Fibroblast of the aortic adventitia (primary cell): ENCODE measurements at regions not wholly inside any gene's neighbourhood (a gene's known extent, or its start where the extent isn't known, plus 50 kb on each side); places are given as distances from the start of the nearest gene placed in this dataset.

Source experiments
- DNase-seq: peaks from one replicate; pipeline ENCODE4 v3.0.0-alpha.2; 2010; ENCODE audit warnings: low read depth
- H3K4me3 ChIP-seq: 2 replicates; pipeline ENCODE4 v1.5.1; 2011; ENCODE audit warnings: low read depth, mild to moderate bottlenecking, control low read depth, low read length, moderate library complexity
- TF ChIP-seq, protein P1 (sequence below): IDR thresholded peaks from 2 replicates; pipeline ENCODE4 v1.5.1; 2011; ENCODE audit warnings: mild to moderate bottlenecking, low read length, control low read depth, inconsistent platforms; ENCODE audit not compliant: insufficient read depth

DNA sequence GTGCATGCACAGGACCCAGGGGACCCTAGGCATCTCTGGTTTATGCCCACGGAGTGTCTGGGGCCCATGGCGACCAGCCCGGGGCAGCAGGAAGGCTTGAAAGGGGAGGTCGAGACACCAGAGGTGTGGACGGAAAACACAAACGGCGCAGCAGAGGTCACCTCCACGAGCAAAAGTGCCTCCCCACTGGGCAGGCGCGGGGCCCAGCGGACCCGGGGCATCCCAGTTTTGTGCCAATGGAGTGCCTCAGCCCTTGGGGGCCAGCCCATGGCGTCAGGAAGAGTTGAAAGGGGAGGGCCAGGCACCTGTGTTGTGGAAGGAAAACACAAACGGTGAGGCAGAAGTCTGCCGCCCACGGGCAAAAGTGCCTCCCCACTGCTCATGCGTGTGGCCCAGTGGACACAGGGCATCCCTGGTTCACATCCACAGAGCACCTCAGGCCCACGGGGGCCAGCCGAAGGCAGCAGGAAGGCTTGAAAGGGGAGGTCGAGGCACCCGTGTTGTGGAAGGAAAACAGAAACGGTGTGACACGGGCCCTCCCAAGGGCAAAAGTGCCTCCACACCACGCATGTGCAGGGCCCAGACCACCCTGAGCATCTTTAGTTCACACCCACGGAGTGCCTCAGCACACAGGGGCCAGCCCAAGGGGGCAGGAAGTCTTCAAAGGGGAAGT lies 378.8 kb downstream of the ALG10 start:
- DNase-seq, result no peak
- H3K4me3 ChIP-seq, result no peak overlapping the region
- TF ChIP-seq, protein P1, sequence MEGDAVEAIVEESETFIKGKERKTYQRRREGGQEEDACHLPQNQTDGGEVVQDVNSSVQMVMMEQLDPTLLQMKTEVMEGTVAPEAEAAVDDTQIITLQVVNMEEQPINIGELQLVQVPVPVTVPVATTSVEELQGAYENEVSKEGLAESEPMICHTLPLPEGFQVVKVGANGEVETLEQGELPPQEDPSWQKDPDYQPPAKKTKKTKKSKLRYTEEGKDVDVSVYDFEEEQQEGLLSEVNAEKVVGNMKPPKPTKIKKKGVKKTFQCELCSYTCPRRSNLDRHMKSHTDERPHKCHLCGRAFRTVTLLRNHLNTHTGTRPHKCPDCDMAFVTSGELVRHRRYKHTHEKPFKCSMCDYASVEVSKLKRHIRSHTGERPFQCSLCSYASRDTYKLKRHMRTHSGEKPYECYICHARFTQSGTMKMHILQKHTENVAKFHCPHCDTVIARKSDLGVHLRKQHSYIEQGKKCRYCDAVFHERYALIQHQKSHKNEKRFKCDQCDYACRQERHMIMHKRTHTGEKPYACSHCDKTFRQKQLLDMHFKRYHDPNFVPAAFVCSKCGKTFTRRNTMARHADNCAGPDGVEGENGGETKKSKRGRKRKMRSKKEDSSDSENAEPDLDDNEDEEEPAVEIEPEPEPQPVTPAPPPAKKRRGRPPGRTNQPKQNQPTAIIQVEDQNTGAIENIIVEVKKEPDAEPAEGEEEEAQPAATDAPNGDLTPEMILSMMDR, result no peak

DNA sequence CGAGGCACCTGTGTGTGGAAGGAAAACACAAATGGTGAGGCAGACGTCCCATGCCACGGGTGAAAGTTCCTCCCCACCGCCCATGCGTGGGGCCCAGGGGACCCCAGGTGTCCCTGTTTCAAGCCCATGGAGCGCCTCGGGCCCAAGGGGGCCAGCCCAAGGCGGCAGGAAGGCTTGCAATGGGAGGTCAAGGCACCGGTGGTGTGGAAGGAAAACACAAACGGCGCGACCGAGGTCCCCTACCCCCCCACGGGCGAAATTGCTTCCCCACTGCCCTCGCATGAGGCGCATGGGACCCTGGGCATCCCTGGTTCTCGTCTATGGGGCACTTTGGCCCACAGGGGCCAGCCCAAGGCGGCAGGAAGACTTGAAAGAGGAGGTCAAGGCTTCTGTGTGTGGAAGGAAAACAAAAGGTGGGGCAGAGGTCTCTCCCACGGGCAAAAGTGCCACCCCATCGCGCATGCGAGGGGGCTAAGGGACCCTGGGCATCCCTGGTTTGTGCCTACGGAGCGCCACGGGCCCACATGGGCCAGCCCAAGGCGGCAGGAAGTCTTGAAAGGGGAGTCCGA lies 379.4 kb downstream of the ALG10 start:
- no peak for DNase-seq
- TF ChIP-seq, protein P1, result no peak
- H3K4me3 ChIP-seq, result no peak overlapping the region

DNA sequence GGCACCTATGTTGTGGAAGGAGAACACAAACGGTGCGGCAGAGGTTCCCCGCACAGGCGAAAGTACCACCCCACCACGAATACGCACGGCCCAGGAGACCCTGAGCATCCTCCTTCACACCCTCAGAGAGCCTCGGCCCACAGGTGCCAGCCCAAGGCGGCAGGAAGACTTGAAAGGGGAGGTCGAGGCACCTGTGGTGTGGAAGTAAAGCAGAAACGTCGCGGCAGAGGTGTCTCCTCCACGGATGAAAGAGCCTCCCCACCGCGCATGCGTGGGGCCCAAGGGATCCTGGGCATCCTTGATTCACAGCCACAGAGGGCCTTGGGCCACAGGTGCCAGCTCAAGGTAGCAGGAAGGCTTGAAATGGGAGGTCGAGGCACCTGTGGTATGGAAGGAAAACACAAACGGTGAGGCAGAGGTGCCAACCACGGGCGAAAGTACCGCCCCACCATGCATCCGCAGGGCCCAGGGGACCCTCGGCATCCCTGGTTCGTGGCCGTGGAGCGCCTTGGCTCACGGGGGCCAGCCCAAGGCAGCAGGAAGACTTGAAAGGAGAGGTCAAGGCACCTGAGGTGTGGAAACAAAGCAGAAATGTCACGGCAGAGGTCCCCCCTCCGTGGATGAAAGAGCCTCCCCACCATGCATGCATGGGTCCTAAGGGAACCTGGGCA lies 380.1 kb downstream of the ALG10 start:
- H3K4me3 ChIP-seq, result no peak overlapping the region
- TF ChIP-seq, protein P1, result no peak
- DNase-seq, result no peak

DNA sequence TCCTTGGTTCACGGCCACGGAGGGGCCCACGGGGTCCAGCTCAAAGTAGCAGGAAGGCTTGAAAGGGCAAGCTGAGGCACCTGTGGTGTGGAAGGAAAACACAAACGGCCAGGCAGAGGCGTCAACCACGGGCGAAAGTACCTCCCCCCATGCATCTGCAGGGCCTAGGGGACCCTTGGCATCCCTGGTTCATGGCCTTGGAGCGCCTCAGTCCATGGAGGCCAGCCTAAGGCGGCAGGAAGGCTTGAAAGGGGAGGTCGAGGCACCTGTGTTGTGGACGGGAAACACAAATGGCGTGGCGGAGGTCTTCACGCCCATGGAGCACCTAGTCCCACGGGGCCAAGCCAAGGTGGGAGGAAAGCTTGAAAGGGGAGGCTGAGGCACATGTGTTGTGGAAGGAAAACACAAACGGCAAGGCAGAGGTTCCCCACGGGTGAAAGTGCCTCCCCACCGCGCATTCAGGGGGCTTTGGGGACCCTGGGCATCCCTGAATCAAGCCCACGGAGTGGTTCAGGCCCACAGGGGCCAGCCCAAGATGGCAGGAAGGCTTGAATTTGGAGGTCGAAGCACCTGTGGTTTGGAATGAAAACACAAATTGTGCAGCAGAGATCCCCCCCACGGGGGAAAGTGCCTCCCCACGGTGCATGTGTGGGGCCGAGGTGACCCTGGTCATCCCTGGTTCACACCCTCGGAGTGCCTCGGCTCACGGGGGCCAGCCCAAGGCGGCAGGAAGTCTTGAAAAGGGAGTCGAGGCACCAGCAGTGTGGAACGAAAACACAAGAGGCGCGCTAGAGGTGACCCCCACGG lies 380.8 kb downstream of the ALG10 start:
- TF ChIP-seq, protein P1, result no peak
- H3K4me3 ChIP-seq, result no peak overlapping the region
- no peak for DNase-seq

DNA sequence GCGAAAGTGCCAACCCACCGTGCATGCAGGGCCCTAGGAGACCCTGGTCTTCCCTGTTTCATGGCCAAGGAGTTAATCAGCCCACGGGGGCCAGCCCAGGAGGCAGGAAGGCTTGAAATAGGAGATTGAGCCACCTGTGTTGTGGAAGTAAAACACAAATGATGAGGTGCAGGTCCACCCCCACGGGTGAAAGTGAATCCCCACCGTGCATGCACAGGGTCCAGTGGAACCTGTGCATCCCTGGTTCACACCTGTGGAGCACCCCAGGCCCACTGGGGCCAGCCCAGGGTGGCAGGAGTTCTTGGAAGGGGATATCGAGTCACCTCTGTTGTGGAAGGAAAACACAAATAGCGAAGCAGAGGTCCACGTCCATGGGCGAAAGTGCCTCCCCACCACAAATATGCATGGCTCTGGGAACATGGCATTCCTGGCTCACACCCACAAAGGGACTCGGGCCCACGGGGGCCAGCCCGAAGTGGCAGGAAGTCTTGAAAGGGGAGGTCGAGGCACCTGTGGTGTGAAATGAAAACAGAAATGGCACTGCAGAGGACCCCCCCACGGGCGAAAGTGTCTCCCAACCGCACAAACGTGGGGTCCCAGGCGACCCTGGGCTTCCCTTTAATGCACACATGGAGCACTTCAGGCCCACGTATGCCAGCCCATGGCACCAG lies 381.5 kb downstream of the ALG10 start:
- TF ChIP-seq, protein P1, result no peak
- no peak for DNase-seq
- H3K4me3 ChIP-seq, result no peak overlapping the region
